Stimulated activated CD4-positive, alpha-beta T cell treated with anti-CD3 and anti-CD28 coated beads, Interleukin-15, amount 100 ng/mL, for 48 hours (primary cell): ENCODE measurements at regions not wholly inside any gene's neighbourhood (a gene's known extent, or its start where the extent isn't known, plus 50 kb on each side); places are given as distances from the start of the nearest gene placed in this dataset.
"Not testable (repeated sequence)": the region's sequence is repeated elsewhere in the genome, so short reads cannot be mapped to it uniquely, and the experiment has no call there.

Experiments used
- DNase-seq, 2 donors: peaks; one replicate each; pipeline ENCODE4 v3.0.0-alpha.2; 2020; ENCODE audit warnings: low read depth in 2 of 2

DNA sequence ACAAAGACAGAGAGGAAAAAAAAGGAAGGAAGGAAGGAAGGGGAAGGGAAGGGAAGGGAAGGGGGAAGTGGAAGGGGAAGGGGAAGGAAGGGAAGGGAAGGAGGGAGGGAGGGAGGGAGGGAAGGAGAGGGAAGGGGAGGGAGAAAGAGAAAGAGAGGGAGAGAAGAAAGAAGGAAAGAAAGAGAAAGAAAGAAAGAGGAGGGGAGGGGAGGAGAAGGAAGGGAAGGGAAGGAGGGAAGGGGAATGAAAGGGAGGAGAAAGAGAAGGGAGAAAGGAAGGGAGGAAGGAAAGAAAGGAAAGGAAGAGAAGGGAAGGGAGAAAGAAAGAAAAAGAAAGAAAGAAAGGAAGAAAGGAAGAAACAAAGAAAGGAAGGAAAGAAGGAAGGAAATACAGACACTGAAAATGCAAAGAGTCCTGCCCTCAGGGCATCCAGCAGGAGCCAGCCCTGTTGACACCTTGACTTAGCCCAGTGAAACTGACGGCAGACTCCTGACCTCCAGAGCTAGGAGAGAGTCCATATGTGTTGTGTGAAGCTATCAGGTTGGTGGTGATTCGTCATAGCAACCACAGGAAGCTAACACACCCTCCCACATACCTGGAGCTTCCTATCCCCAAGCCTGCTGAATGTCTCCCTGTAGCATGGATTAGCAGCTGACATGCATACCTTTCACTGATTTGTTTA is 58.7 kb upstream of the SULF2 start:
- DNase-seq = no peak

DNA sequence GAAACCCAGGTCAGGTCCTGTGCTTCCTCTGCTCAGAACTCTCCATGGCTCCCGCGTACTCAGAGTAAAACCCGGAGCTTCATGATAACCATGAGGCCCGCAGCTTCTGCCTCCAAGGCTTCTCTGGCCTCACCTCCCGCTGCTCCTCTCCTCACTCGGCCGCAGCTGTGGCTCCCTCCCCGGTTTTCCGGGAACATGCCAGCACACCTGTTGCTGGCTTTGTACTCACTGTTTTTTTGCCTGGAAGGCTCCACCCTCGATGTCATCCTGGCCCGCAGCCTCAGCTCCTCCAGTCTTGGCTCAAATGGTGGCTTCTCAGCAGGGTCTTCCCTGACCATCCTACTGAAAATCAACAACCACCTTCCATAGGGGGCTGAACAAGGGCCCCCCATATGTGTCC is 57.7 kb upstream of the SULF2 start:
- not testable (repeated sequence) for DNase-seq

DNA sequence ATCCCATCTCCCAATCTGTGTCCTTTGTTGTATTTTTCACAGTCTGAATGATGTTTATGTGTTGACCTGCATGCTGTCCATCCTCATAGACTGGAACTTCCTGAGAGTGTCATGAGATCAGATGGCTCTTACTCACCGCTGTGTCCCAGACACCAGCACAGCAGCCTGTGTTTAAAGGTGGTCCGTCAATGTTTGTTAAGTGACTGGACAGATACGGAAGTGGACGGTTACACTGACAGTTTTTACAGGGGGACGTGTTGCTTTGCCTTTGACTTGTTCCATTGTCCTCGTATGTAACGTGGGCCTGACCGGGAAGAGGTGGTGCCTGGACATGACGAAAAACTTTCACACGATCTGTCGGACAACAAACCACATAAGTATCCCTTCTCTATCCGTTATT is 56.7 kb upstream of the SULF2 start:
- DNase-seq = not testable (repeated sequence)

DNA sequence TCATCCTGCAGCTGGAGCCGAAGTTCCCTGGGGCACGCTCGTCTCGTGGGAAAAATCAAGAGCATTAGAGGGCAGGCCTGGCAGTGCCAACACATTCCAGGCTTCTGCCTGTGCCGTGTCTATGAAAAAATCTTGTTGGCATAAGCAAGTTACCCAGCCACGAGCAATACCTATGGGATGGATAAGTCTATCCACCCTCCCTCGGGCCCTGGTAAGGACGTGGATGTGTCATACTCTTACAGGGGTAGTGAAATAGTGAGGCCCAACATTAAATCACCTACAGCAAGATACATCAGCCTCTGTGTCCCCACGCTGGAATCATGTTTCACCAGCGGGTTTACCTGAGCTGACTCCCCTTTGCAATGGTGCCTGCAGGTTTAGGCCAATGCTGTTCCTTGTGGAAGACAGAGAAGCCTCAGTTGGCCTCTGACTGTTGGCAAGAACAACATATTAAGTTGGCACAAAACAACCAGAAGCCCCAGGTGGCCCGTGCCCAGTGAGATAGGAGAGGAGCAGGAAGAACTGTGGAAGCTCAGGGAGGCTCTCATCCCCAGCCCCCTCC is 51.1 kb upstream of the SULF2 start:
- not testable (repeated sequence) for DNase-seq
